ENCODE measurements at regions not wholly inside any gene's neighbourhood (a gene's known extent, or its start where the extent isn't known, plus 50 kb on each side); places are given as distances from the start of the nearest gene placed in this dataset.

DNA sequence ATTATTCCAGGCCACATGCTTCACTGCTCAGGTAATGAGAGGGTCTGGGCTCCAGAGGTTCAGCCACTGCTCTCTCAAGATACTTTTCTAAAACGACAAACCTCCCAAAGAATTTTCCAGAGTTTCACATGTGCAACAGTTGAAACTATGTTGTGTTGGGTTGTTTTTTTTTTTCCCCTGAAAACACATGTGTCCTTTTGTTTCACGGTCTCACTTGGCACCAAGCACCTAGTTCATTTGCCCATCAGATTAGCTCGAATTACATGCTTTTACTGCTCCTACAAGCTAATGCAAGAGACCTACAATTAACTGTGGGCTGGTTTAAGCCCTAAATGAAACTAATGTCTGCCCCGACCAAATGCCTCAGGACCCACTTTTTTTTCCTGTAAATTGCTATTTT lies 313.3 kb downstream of the FGFR2 start:
- DNase-seq = no peak

DNA sequence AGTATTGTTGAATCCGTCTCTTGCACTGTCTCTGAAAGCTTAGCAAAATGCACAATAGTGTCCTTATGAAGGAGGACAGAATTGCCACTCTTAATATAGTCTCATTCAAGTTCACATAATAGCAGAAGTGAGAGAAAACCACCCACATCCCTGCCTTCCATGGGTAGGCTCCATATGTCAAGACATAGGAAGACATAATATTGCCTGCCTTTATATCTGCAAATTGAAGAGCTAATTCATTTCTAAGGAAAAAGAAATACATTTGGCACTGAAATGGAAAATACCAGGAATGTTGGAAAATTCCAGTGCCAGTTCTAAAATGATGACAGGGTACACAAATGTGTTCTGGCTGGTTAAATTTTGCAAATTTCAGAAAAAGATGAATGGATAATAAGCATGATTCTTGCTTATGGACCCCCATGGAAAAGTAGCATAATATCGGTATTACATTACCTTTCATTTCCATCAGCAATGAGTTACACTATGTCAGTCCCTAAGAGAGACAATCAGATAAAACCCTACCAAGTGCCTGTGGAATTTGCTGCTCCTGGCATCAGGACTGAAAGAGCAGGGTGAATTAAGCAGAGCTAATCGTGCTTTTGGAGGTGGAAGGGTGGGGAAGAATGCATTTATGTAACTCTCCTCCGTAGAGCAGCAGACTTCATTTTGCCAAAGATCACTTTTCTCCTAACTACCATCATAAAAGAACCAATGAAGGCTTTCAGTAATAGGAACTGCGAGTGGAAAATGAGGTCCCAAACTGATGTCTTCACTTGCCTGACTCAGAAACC lies 312.6 kb downstream of the FGFR2 start:
- no peak for DNase-seq

DNA sequence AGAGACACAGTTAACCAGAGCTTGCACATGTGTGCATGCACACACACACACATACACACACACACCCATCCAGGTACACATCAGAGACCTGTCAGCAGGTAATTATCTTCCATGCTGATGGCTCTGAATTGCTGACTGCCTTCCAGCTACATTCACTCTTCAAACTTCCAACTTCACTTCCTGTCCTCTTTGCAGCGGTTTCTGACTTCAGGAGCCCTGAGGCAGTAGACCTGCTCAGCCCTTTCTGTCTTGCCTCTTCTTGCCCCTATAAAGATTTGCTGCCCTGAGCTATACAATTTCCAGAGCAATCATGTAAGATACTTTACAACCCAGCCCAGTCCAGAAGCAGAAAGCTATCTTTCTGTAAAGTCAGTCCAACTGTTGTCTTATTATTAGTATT lies 310.2 kb downstream of the FGFR2 start:
- DNase-seq = no peak

DNA sequence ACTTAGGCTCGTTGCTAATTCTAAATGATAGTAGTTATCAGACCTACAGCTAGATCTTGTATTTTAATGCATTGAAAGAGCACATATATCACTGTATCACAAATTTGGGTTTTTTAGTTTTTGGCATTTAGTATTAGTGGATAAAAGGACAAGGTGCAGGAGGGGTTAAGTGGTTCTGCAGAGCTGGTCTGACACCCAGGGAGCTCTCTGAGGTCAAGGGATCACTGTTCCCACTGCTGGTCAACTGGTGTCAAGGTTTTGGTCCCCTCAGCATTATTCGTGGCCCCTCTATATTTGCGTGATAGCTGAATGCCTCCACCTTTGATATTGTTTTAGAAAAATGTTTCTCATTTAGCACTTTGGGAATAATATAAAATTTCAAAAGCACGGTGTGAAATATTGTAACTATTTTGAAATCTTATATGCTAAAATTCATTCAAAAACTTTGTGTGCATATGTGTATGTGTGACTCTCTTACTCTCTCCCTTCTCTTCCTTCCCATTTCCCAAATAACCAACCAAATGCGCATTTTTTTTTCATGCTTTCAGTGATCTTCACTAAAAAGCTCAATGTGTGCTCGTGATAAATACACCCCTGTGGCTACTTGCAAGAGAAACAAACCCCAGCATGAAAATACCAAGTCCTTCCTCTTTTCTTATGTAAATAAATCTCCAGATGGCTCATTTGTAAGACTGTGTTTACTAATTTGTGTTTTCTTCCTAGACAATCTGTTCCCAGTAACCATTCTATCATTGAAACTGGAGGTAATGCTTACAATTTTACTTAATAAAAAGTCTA lies 309.2 kb downstream of the FGFR2 start:
- DNase-seq = no peak

DNA sequence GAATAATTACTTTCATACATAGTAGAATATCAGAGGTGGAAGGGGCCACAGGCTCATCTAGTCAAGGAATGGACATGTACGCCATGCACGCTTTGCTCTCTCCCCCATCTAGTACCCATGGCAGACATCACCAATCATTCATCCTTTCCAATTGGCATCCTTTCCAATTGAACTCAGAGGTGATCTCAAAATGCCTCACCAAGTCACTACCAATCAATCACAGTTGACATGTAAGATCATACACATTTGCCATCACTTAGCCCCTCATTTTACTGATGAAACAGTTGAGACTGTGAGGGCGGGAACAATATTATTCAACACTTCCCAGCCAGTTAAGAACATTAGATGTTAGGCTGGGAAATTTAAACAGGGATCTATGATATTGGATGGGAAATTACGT lies 308.4 kb downstream of the FGFR2 start:
- no peak for DNase-seq

DNA sequence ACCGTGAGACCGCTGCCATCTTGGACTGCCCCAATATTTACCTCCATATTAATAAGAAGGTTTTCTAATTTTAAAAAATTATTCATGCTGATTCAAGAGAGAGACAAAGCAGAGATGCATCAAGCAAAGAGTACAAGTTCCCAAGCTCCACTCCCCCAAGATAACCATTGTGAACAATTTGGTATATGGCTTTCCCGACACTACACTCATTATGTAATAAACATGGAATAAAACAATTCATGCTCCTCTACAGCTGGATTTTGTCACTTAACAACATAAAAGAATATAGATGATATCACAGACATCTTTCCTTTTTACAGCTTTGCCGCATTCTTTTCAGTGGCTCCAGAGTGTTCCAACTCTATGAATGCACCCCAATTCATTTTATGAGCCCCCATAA lies 307.6 kb downstream of the FGFR2 start:
- DNase-seq = no peak

DNA sequence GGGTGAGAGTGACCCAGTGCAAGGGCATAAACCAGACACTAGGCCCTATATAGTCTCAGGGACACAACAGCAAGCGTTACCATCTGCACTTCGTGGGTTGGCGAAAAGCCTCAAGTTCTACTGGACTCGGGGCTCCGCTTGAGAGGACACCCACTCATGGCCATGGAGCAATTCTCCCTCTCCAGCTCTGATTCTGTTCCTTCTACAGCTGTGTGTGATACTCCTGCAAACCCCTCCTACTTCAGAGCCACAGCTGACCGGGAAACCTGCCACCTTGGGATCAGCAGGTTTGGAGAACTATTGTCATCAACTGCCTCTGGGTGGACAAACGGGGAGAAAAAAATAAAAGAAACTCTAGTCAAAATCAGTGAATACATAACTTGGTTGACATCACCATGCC lies 306.9 kb downstream of the FGFR2 start:
- no peak for DNase-seq

DNA sequence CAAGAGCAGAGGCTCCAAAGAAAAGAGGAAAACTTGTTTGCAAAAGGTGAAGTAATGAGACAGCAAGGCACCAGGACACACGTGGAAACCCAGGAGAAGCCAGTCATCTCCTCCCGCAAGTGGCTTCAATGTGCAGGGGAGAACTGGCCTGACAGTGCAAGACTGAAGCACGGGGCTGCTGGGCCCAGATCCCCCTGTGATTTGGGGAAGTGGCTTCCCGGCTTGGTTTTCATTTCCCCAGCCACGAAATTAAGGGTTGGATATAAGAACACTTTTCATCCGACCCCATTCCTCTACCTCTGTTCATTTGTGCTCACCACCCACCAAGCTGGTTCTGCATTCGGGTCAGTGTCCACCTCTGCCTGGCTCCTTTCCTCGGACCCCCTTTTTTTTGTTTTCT lies 306.4 kb downstream of the FGFR2 start:
- DNase-seq = no peak

DNA sequence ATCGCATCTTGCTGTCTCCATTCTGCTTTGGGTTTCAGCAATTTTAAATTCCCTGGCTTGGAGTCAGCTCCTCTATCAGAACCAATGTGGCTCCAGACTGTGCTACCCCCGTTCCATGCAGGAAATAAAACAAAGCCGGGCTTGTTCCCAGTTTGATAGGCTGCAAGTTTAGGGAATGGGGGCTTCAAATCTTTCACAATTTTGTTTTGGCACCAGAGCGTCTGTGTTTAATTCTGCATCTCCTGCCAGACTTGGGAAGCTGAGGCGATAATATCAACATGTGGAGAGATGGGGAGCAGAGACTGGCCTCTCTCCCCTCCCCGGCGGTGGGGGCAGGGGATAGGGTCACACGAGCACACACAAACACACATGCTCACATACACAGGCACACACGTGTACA lies 305.9 kb downstream of the FGFR2 start:
- no peak for DNase-seq

DNA sequence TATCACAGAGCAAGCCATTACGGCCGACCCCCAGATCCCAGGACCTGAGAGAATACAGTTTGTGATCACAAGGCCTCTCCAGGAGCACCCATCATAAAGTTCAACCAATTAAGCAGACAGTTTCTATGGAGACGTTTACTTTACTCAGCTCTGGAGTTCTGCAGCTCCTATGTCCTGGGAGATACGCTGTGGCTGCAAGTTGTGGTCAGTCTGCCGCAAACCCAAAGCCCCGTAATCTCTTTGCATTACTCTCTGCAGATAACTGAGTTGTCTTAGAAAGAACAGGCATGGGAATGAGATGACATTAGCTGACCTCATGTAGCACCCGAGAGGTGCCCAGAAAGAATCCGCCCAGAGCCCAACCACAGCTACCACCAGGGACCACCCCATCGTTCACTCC lies 305.1 kb downstream of the FGFR2 start:
- DNase-seq = no peak

DNA sequence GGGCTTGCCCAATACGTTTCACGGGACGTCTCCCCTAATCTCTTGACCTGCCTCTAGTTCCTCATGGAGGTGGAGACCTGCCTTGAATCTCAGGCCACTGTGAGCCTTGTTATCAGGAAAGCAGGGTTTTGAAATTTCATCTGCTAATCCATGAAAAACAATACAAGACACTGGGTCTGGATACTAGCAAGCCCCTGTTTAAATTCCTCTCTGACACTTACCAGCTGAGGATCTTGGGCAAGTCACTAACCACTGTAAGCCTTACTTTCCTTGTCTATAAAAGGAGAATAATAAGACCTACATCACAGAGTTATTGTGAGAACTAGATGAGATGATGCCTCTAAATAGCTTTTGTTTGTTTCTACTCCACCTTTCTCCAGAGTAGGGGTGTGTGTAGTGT lies 303.6 kb downstream of the FGFR2 start:
- no peak for DNase-seq

DNA sequence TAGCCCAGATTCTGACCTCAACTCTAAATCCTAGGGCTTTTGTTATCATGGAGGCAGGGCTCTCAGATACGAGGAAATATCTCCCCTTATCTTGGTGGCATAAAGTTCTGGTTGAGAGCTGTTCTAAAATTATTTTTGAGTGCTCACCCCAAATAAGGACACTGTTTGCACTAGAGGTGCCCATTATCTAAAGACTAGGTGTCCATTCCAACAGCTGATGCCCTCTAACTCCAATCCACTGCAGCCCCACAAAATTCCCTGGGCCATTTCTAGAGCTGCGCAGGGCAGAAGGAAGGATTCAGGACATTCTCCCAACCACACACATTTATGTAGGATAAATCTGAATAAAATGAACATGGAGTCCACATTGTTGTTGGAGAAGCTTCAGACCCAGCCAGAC lies 301.9 kb downstream of the FGFR2 start:
- no peak for DNase-seq

DNA sequence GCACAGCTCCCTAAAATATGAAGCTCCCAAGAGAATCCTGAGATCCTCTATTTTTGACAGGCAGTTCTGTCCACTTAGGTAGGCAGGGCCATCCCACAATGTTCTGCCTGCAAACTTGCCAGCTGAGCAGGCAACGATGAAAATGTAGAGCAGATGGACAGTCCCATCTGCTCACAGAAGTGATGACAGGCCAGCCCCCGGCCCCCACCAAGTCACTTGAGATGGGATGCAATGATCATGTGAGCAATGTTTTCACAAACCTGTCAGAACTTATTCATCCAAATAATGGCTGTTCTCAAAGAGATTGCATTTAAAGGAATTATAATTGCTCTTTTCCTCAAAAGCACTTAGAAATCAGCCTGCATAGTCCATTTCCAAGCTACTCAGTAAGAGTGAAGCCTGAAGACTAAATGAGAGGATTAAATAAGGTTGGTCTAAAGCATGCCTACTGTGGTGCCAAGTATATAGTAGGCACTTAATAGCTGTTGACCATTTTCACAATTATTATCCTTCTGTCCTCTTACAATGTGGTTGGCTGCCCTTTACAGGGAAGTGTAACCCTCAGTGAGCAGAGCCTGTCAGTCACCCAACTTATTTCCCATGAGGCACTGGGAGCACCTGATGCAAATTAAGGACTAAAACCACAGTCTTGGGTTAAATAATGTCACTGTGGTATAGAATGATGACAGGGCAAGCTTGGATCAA lies 301.2 kb downstream of the FGFR2 start:
- no peak for DNase-seq

DNA sequence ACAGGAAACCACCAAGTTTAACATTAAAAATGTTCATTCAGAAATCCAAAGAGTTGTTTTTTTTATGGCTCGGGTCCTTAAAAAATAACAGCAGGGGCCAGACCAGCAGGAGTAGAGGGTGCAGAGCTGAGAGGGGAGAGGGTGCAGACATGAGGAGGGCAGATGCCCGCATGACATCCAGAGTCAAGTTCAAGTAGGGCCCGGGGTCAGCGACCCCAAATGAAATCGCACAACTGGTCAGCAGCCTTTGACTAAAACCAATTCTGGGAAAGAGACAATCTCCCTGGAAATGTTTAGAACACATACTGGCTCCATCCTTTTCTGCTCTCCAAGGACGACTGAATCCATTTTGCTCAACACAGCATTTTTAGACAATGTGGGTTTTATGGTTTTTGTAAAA lies 297.5 kb downstream of the FGFR2 start:
- DNase-seq = no peak

DNA sequence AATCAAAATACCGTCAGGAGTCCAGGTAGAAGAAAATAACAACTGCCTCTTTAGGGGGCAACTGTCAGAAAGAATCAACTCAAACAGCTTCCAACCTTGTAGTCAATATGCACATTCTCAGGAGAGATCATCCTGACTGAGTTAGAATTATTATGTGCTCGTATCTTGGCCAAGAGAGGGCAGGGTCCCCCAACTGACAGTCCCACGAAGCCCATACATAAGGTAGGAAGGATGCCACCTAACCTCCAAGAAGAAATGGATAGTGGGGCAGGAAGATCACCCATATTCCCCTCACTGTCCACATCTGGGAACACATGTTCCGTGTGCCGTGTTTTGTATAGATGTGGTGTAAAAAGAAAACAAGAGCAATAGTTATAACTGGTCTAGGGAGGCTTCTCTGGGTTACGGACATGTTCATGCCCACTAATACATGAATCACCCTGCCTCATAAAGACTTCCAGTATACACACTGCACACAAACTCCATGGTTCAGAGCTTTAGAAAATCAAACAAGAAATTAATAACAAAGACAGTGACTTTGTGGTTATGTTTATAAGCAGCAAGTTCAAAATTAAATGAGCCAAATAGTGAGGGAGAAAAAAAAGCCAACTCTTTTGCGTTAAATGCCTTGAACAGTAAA lies 295.6 kb downstream of the FGFR2 start:
- DNase-seq = no peak

DNA sequence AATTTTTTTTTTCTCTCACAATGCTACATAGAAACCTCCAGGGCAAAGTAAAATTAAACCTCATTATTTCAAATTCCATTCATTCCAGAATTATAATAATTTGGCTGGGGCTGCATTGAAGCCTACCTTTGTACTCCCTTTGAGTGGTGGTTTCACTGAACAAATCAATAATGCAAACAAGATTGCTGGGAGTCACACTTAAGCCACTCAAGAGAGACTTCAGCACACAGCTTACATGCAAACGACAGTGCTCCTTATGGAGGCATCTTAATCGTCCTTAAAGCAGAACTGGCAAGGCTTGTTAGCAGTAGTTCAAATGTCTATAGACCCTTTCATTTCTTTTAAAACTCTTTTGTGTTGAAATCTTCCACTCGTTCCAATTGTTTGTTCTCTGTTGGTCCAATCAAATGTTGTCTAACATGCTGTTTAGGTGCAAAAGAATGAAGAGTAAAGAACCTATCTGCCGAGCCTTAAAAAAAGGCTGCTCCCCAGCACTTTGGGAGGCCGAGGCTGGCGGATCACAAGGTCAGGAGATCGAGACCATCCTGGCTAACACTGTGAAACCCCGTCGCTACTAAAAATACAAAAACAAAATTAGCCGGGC lies 294.9 kb downstream of the FGFR2 start:
- no peak for DNase-seq

DNA sequence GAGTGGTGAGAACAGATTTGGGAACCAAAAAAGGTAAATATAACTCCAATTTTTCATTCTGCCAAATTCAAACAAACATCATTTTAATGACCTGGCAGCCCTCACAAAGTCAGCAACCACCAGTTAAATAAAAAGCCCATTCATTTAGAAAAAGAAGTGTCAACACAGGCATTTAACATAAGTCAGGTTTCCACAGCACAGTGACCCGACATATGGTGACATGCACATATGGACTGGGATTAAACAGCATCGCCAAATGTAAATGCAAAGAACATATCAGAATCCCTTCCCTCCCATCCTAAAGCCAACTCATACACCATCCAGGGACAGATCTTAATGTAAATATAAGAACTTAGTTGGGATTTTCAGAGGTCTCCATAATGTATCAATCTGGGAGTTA lies 293.2 kb downstream of the FGFR2 start:
- no peak for DNase-seq

DNA sequence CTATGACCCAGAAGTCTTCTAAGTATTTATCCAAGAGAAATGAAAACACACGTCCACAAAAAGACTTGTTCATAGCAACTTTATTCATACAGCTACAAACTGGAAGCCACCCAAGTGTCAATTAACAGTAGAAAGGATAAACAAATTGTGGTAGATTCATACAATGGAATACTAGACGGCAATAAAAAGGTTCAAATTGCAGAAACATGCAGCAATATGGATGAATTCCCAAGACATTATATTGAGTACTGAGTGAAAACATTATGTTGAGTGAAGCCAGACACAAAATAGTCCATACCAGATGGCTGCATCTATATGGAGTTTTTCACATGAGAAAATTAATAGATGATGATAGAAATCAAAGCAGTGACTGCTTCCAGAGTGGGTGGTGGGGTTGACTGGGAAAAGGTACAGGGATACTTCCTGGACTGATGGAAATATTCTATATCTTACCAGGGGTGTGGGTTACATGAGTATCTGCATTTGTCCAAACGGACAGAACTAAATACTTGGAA lies 292.0 kb downstream of the FGFR2 start:
- no peak for DNase-seq

DNA sequence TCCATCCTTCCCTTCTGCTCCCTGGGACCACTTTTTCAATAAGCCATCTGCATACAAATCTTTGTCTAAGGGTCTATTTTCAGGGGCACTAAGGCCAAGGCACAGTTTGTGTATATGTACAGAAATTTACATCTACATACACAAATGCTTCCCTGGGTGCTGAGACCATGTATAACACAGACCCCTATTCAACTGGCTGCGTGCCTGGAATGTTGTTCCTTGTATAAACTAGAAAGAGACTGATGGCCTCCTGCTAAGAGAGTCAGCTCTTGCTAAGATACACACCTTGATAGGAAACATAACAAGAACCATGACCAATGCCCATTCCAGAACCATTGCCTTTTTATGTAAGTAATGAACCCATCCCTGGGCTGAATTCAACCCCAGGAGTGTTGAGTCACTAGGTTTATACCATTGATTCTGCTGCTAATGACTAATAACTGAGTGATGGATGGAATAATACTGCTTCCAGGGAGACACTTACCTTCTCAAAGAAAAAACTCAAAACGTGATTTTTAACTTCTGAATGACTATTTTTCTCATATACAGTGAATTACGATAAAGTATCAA lies 290.7 kb downstream of the FGFR2 start:
- no peak for DNase-seq

DNA sequence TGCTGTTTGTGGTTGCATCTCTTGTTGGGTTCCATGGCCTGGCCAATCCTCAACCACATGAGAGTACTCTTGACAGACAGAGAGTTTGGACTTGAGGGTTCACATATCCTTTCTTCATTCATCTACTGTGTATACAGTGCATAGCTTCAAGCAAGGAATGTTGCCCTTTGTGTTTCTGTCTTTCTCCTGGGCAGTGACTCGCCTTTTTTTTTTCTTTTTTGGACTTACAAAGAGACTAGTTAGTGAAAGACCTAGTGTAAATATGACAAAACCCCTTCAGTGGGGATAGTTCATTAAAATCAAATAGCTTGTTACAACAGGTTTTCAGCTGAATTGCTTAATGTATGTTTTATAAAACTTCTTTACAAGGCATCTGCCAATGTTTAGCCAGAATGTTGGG lies 290.2 kb downstream of the FGFR2 start:
- no peak for DNase-seq

DNA sequence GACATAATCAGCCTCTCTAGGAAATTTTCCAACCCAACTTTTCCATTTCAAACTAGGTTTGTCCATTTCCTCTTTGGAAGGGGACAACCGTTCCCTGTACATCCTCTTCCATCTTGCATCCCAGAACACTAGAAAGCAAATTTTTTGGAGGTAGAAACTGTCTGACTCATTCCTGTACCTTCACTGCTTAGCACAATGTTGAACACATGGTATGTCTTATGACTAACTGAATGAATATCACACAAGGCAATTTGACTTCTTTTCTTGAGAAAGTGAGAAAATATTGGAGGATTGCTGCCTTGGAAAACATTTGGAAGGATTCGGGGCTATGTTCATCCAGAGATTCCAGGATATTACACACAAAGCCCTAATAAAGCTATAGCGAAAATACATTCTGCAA lies 289.1 kb downstream of the FGFR2 start:
- no peak for DNase-seq

DNA sequence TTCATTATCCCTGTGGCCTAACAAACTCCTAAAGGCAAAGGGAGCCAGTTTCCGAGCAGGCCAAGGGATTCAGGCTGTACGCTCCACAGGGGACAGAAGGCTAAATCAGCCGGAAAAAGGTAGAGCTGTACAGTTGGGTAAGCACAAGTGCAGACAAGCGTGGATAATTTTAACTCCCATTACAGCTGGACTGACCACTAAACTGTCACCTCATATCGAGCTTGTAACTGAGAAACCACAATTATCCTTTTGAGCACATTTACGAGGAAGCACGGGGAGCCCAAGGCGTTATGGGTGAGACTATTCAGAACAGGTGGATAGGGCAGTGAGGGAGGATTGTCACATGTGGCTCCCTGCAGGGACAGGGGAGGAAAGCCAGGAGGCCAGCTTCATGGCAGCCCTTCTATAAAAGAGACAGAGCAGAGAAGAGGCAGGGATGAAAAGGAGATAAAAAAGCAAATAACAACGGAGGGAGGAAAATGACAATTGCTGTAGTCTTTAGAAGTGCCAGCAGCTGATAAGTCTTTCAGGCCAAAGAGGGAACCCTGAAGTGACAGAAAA lies 288.0 kb downstream of the FGFR2 start:
- no peak for DNase-seq

Data from NCI-H510A (cell line).